ENCODE measurements at regions not wholly inside any gene's neighbourhood (a gene's known extent, or its start where the extent isn't known, plus 50 kb on each side); places are given as distances from the start of the nearest gene placed in this dataset.

DNA sequence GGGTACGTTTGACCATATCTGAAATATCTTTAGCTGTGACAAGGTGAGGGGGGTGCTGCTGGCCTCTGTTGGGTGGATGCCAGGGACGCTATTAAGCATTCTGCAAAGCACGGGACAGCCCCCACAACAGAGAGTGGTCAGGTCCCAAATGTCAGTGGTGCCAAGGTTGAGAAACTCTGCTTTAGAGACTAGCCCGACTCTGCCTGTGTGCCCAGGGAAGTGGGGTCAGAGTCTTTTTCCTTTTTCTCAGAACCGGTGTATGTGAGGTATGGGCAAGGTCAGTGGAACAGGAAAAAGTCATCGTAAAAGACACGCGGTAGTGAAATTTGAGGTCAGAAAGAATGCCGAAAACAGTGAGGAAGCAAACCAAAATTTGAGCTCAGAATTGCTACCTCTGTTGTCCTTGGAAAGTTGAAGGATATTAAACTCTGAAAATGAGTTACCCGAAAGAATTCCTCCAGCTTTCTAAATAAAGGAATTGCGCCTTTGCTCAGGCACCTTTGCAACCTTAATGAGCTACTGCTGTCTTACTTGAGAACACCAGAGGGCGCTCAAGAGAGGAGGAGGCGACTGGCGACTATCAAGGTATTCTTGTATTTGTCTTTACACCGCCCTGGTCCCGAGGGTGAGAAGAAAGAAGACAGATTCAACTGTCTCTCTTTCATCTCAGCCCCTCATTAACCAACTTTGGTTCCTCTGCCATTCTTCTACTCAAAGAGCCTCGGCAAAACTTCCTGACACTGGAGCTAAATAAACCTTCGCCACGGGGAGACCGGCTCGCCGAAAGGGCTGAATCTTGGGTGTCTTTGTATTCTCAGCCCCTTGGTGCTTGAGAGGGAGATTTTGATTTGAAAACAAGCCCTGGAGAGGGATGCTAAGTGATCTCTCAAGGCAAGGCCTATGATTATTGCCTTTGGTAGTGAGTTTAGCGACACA is 85.4 kb upstream of the OLIG2 start:
- Mint-ChIP-seq H3K27me3 (ENCODE audit: unreplicated experiment) (peaks cover 67% of the 10 kb centered on the region), H3K4me3 (ENCODE audit: low read depth, unreplicated experiment) (no peak overlapping the region), H3K4me1 (ENCODE audit: low read depth, unreplicated experiment) (no peaks in the 10 kb centered on the region), H3K27ac (ENCODE audit: unreplicated experiment) (no peak overlapping the region), H3K36me3 (ENCODE audit: insufficient read depth, unreplicated experiment) (no peaks in the 10 kb centered on the region), H3K9me3 (ENCODE audit: low read depth, unreplicated experiment) (no peaks in the 10 kb centered on the region)
- intact Hi-C loops (cut with micrococcal nuclease; ENCODE audit: unreplicated experiment): loop anchor here (2.0 kb wide), 2 partner anchors 186 to 256 kb away; no protein-coding TSS in a partner anchor
- CTCF ChIA-PET: interaction anchor here (0.6 to 1.6 kb wide), 9 partner anchors 9 to 540 kb away, joined by 3 to 8 read pairs (median 4); partner anchors contain the start of gene TMEM50B
- DNase-seq: peak; percentile 24
- no TSS peak for BruUV-seq (replicated peaks)
- TF ChIP-seq, protein P1, sequence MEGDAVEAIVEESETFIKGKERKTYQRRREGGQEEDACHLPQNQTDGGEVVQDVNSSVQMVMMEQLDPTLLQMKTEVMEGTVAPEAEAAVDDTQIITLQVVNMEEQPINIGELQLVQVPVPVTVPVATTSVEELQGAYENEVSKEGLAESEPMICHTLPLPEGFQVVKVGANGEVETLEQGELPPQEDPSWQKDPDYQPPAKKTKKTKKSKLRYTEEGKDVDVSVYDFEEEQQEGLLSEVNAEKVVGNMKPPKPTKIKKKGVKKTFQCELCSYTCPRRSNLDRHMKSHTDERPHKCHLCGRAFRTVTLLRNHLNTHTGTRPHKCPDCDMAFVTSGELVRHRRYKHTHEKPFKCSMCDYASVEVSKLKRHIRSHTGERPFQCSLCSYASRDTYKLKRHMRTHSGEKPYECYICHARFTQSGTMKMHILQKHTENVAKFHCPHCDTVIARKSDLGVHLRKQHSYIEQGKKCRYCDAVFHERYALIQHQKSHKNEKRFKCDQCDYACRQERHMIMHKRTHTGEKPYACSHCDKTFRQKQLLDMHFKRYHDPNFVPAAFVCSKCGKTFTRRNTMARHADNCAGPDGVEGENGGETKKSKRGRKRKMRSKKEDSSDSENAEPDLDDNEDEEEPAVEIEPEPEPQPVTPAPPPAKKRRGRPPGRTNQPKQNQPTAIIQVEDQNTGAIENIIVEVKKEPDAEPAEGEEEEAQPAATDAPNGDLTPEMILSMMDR (IDR thresholded peaks at IDR 0.05; ENCODE audit: unreplicated experiment): peak; percentile 60

DNA sequence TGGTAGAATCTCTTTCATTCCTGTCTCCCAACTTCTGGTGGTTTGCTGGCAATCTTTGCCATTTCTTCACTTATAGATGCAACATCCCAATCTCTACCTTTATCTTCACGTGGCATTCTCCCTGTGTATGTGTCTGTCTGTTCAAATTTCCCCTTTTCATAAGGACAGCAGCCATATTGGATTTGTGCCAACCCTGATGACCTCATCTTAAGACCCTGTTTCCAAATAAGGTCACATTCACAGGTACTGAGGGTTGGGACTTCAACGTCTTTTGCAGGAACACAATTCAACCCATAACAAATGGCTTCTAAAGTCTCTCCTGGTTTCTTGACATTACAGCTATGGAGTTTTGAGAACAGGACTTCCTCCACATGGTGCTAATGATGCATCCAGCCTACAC is 84.5 kb upstream of the OLIG2 start:
- H3K4me1 Mint-ChIP-seq (ENCODE audit: low read depth, unreplicated experiment): no peaks in the 10 kb centered on the region
- H3K36me3 Mint-ChIP-seq (ENCODE audit: insufficient read depth, unreplicated experiment): no peaks in the 10 kb centered on the region
- no TSS peak for BruUV-seq (replicated peaks)
- H3K9me3 Mint-ChIP-seq (ENCODE audit: low read depth, unreplicated experiment): no peaks in the 10 kb centered on the region
- CTCF ChIA-PET: interaction anchor here (1.2 kb wide), 1 partner anchor 186 kb away, joined by 4 read pairs; no protein-coding TSS in a partner anchor
- peaks cover 72% of the 10 kb centered on the region for H3K27me3 Mint-ChIP-seq (ENCODE audit: unreplicated experiment)
- no peak for DNase-seq
- TF ChIP-seq, protein P1 (IDR thresholded peaks at IDR 0.05; ENCODE audit: unreplicated experiment): no peak
- no peak overlapping the region for H3K4me3 Mint-ChIP-seq (ENCODE audit: low read depth, unreplicated experiment)
- H3K27ac Mint-ChIP-seq (ENCODE audit: unreplicated experiment): no peak overlapping the region
- intact Hi-C loops (cut with micrococcal nuclease; ENCODE audit: unreplicated experiment): loop anchor here (2.0 kb wide), 2 partner anchors 186 to 256 kb away; no protein-coding TSS in a partner anchor

DNA sequence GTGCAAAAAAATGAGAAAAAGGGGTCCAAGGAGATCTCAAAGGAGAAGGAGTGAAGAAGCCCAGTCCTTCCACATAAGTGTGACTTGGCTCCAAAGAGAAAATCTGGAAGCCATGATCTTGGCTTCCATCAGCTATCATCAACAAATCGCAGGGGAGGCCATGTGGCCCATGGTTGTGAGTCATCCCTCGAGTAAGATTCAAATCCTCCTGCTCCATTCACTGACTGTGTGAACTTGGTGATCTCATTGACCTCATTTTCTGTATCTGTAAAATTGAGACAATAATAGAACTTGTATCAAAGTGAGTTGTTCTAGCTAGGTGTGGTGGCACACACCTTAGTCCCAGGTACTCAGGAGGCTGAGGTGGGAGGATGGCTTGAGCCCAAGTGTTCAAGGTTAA is 79.1 kb upstream of the OLIG2 start:
- no peak for DNase-seq
- H3K36me3 Mint-ChIP-seq (ENCODE audit: insufficient read depth, unreplicated experiment): no peaks in the 10 kb centered on the region
- no peak overlapping the region for H3K4me3 Mint-ChIP-seq (ENCODE audit: low read depth, unreplicated experiment)
- H3K27me3 Mint-ChIP-seq (ENCODE audit: unreplicated experiment): peaks cover 78% of the 10 kb centered on the region
- H3K27ac Mint-ChIP-seq (ENCODE audit: unreplicated experiment): no peak overlapping the region
- no peaks in the 10 kb centered on the region for H3K9me3 Mint-ChIP-seq (ENCODE audit: low read depth, unreplicated experiment)
- BruUV-seq (replicated peaks): no TSS peak
- intact Hi-C loops (cut with micrococcal nuclease; ENCODE audit: unreplicated experiment): no loop called here
- TF ChIP-seq, protein P1 (IDR thresholded peaks at IDR 0.05; ENCODE audit: unreplicated experiment): no peak
- no peaks in the 10 kb centered on the region for H3K4me1 Mint-ChIP-seq (ENCODE audit: low read depth, unreplicated experiment)
- CTCF ChIA-PET: no interaction called here

DNA sequence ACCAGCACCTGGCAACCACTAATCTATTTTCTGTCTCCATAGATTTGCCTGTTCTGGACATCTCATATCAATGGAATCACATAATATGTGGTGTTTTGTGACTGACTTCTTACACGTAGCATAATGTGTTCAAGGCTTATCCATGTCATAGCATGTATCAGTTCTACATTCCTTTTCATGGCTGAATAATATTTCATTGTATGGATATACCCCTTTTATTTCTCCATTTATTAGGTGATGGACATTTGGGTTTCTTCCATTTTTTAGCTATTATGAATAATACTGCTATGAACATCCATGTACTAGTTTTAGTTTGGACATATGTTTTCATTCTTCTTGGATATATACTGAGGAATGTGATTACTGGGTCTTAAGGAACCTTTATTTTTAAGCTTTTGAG is 78.0 kb upstream of the OLIG2 start:
- no TSS peak for BruUV-seq (replicated peaks)
- H3K9me3 Mint-ChIP-seq (ENCODE audit: low read depth, unreplicated experiment): no peaks in the 10 kb centered on the region
- TF ChIP-seq, protein P1 (IDR thresholded peaks at IDR 0.05; ENCODE audit: unreplicated experiment): no peak
- no peak for DNase-seq
- no peaks in the 10 kb centered on the region for H3K36me3 Mint-ChIP-seq (ENCODE audit: insufficient read depth, unreplicated experiment)
- H3K4me3 Mint-ChIP-seq (ENCODE audit: low read depth, unreplicated experiment): no peak overlapping the region
- no peaks in the 10 kb centered on the region for H3K4me1 Mint-ChIP-seq (ENCODE audit: low read depth, unreplicated experiment)
- H3K27me3 Mint-ChIP-seq (ENCODE audit: unreplicated experiment): peaks cover 78% of the 10 kb centered on the region
- no peak overlapping the region for H3K27ac Mint-ChIP-seq (ENCODE audit: unreplicated experiment)
- CTCF ChIA-PET: no interaction called here
- intact Hi-C loops (cut with micrococcal nuclease; ENCODE audit: unreplicated experiment): no loop called here
